Panc1 (cell line): ENCODE measurements at regions not wholly inside any gene's neighbourhood (a gene's known extent, or its start where the extent isn't known, plus 50 kb on each side); places are given as distances from the start of the nearest gene placed in this dataset.

Experiments used
- ATAC-seq: fragments of 200-7000 bp; cut with Tn5 transposase; 2 replicates; pipeline ENCODE4 v1.9.1; 2020; ENCODE audit warnings: mild to moderate bottlenecking, moderate library complexity
- BruUV-seq: library from RNA; stranded (reverse); fragments of 400-500 nt; replicated peaks from 2 replicates; lab custom pipeline; 2021; lab: Mats Ljungman, UMichigan
- CTCF ChIA-PET: fragments of 300-600 bp; sonication (Branson Sonifier 250); formaldehyde crosslinking; loops from one replicate; lab custom pipeline; 2022; ENCODE audit warnings: antibody characterized with exemption; lab: Charles Lee
- POLR2A ChIA-PET: fragments of 300-600 bp; sonication (Branson Sonifier 250); formaldehyde crosslinking; loops from one replicate; lab custom pipeline; 2022; ENCODE audit warnings: antibody characterized with exemption; lab: Charles Lee
- DNase-seq: peaks from one replicate; pipeline ENCODE4 v3.0.0-alpha.2; 2010; ENCODE audit warnings: low read depth, low spot score
- H3K27ac ChIP-seq: 2 replicates; pipeline ENCODE4 v1.5.1; 2011; ENCODE audit warnings: mild to moderate bottlenecking, low read length, inconsistent platforms
- H3K27me3 ChIP-seq: fragments of 200-500 bp; sonication (Bioruptor generic); 2 replicates; pipeline ENCODE4 v1.6.0; 2014; ENCODE audit warnings: low read length, inconsistent platforms; ENCODE audit not compliant: control insufficient read depth, insufficient read depth
- H3K36me3 ChIP-seq: fragments of 200-500 bp; sonication (Bioruptor generic); 2 replicates; pipeline ENCODE4 v1.5.1; 2014; ENCODE audit warnings: inconsistent platforms, mild to moderate bottlenecking, low read length, moderate library complexity; ENCODE audit not compliant: control insufficient read depth, insufficient read depth
- H3K4me1 ChIP-seq: 2 replicates; pipeline ENCODE4 v1.5.1; 2011; ENCODE audit warnings: inconsistent platforms, mild to moderate bottlenecking, low read length, moderate library complexity; ENCODE audit not compliant: control insufficient read depth, insufficient read depth
- H3K4me3 ChIP-seq, 2 experiments: 2 replicates each; pipeline ENCODE4 v1.5.1; 2011 to 2012; ENCODE audit warnings: low read depth in 2 of 2, low read length in 2 of 2, mild to moderate bottlenecking in 2 of 2, inconsistent platforms in 1 of 2, moderate library complexity in 1 of 2
- H3K9me3 ChIP-seq: fragments of 200-500 bp; sonication (Bioruptor generic); 2 replicates; pipeline ENCODE4 v1.5.1; 2014; ENCODE audit warnings: low read depth, mild to moderate bottlenecking, inconsistent platforms, low read length, moderate library complexity; ENCODE audit not compliant: control insufficient read depth, insufficient read depth
- CTCF ChIP-seq: fragments of 450-650 bp; IDR thresholded peaks from 2 replicates; pipeline ENCODE4 v1.5.1; 2017; ENCODE audit warnings: mild to moderate bottlenecking
- POLR2AphosphoS5 ChIP-seq: IDR thresholded peaks from 2 replicates; pipeline ENCODE4 v1.6.1; 2012; ENCODE audit warnings: mild to moderate bottlenecking, low read depth, low read length, moderate library complexity
- REST ChIP-seq, 2 experiments: IDR thresholded peaks; 2 replicates each; pipeline ENCODE4 v1.6.1; 2011 to 2012; ENCODE audit warnings: low read depth in 2 of 2, control low read depth in 1 of 2, low read length in 1 of 2, mild to moderate bottlenecking in 1 of 2, moderate library complexity in 1 of 2; ENCODE audit not compliant: insufficient read depth in 1 of 2
- SIN3A ChIP-seq: IDR thresholded peaks from 2 replicates; pipeline ENCODE4 v1.6.1; 2012; ENCODE audit warnings: low read depth, mild to moderate bottlenecking, low read length, moderate library complexity, borderline replicate concordance; ENCODE audit not compliant: insufficient read depth
- TCF7L2 ChIP-seq: IDR thresholded peaks from 2 replicates; pipeline ENCODE4 v1.6.1; 2011; ENCODE audit warnings: mild to moderate bottlenecking, low read depth, low read length, inconsistent platforms
- in situ Hi-C: cut with HindIII; loops from 2 replicates; pipeline ENCODE4 v1.10.0; 2016; ENCODE audit warnings: low sequenced_read_pairs, low pct_unique_long_range_greater_than_20kb
- intact Hi-C: fragments of 100-400 bp; cut with micrococcal nuclease; formaldehyde crosslinking; loops from one replicate; pipeline ENCODE4 v1.10.0; 2022; ENCODE audit not compliant: unreplicated experiment

- in situ Hi-C loops (no loop called here), intact Hi-C loops (no loop called here)
- Histone ChIP-seq H3K27me3 (no peaks in the 10 kb centered on the region), H3K27ac (no peak overlapping the region), H3K36me3 (no peaks in the 10 kb centered on the region), H3K4me3 (no peak overlapping the region), H3K9me3 (no peaks in the 10 kb centered on the region), H3K4me1 (no peaks in the 10 kb centered on the region)
- BruUV-seq = no TSS peak
- TF ChIP-seq POLR2AphosphoS5 (no peak), REST (IDR thresholded peaks at IDR 0.05; ENCODE audit: insufficient read depth in 1 of 2, low read depth in 2 of 2, low read length in 1 of 2) (no peak), CTCF (no peak), TCF7L2 (no peak), SIN3A (no peak)
- DNase-seq = no peak
- ATAC-seq = no peak
- ChIA-PET CTCF (no interaction called here), POLR2A (no interaction called here)
Measured at GRCh38 chr13:31884556-31884955, 145.2 kb downstream of the RXFP2 start.

- in situ Hi-C loops (no loop called here), intact Hi-C loops (no loop called here)
- no peak for TF ChIP-seq POLR2AphosphoS5
- TF ChIP-seq REST (IDR thresholded peaks at IDR 0.05; ENCODE audit: insufficient read depth in 1 of 2, low read depth in 2 of 2, low read length in 1 of 2) = no peak
- no peak for TF ChIP-seq TCF7L2
- no peak for TF ChIP-seq SIN3A
- Histone ChIP-seq H3K4me1 (no peaks in the 10 kb centered on the region), H3K27ac (no peak overlapping the region), H3K9me3 (no peaks in the 10 kb centered on the region), H3K4me3 (no peak overlapping the region), H3K27me3 (no peaks in the 10 kb centered on the region), H3K36me3 (no peaks in the 10 kb centered on the region)
- no peak for DNase-seq
- POLR2A ChIA-PET = no interaction called here
- CTCF ChIA-PET = no interaction called here
- no peak for ATAC-seq
- no TSS peak for BruUV-seq
Measured at GRCh38 chr13:31885994-31886393, 145.6 kb upstream of the FRY start.
